PC-3 (cell line): ENCODE measurements at regions not wholly inside any gene's neighbourhood (a gene's known extent, or its start where the extent isn't known, plus 50 kb on each side); places are given as distances from the start of the nearest gene placed in this dataset.

ENCODE experiments used
- ATAC-seq: fragments of 200-7000 bp; cut with Tn5 transposase; 2 replicates; pipeline ENCODE4 v1.9.1; 2020; ENCODE audit warnings: mild to moderate bottlenecking, moderate library complexity
- BruUV-seq: library from RNA; stranded (reverse); fragments of 400-500 nt; replicated peaks from 2 replicates; lab custom pipeline; 2021; lab: Mats Ljungman, UMichigan
- CTCF ChIA-PET: fragments of 300-600 bp; sonication (Branson Sonifier 250); formaldehyde crosslinking; loops from one replicate; lab custom pipeline; 2022; ENCODE audit warnings: antibody characterized with exemption; lab: Charles Lee
- POLR2A ChIA-PET: fragments of 300-600 bp; sonication (Branson Sonifier 250); formaldehyde crosslinking; loops from one replicate; lab custom pipeline; 2022; ENCODE audit warnings: antibody characterized with exemption; ENCODE audit not compliant: unreplicated experiment; lab: Charles Lee
- DNase-seq: peaks from one replicate; pipeline ENCODE4 v3.0.0-alpha.2; 2015
- H2AFZ ChIP-seq: fragments of 300-600 bp; sonication (generic); 2 replicates; pipeline ENCODE4 v1.6.0; 2016; ENCODE audit warnings: antibody characterized with exemption, low read length
- H3F3A ChIP-seq: fragments of 300-600 bp; sonication (generic); one replicate; pipeline ENCODE4 v1.6.0; 2017; ENCODE audit warnings: antibody characterized with exemption, low read length, control low read depth, mild to moderate bottlenecking; ENCODE audit not compliant: unreplicated experiment
- H3K27ac ChIP-seq: fragments of 300-600 bp; sonication (generic); 2 replicates; pipeline ENCODE4 v1.5.1; 2016; ENCODE audit warnings: mild to moderate bottlenecking, low read length
- H3K27me3 ChIP-seq: fragments of 300-600 bp; sonication (generic); 2 replicates; pipeline ENCODE4 v1.6.1; 2016; ENCODE audit warnings: low read length, mixed read lengths
- H3K36me3 ChIP-seq: fragments of 300-600 bp; sonication (generic); 2 replicates; pipeline ENCODE4 v1.6.1; 2016; ENCODE audit warnings: low read depth, mixed run types, low read length, mixed read lengths
- H3K4me1 ChIP-seq: fragments of 300-600 bp; sonication (generic); 2 replicates; pipeline ENCODE4 v1.5.1; 2016; ENCODE audit warnings: low read length; ENCODE audit not compliant: insufficient read depth
- H3K4me2 ChIP-seq: fragments of 300-600 bp; sonication (generic); 2 replicates; pipeline ENCODE4 v1.6.0; 2016; ENCODE audit warnings: low read length
- H3K4me3 ChIP-seq: fragments of 300-600 bp; sonication (generic); 2 replicates; pipeline ENCODE4 v1.5.1; 2016; ENCODE audit warnings: mild to moderate bottlenecking, low read length, mixed read lengths
- H3K79me2 ChIP-seq: fragments of 300-600 bp; sonication (generic); 2 replicates; pipeline ENCODE4 v1.6.1; 2017; ENCODE audit warnings: low read length, mixed read lengths
- H3K9ac ChIP-seq: fragments of 300-600 bp; sonication (generic); 2 replicates; pipeline ENCODE4 v1.6.0; 2016; ENCODE audit warnings: mild to moderate bottlenecking, low read length
- H3K9me2 ChIP-seq: fragments of 300-600 bp; sonication (generic); replicated peaks from 2 replicates; pipeline ENCODE4 v1.6.1; 2016; ENCODE audit warnings: mixed run types, low read length, mixed read lengths
- H3K9me3 ChIP-seq: fragments of 300-600 bp; sonication (generic); 2 replicates; pipeline ENCODE4 v1.6.1; 2016; ENCODE audit warnings: low read length, mixed read lengths
- H4K20me1 ChIP-seq: fragments of 300-600 bp; sonication (generic); 2 replicates; pipeline ENCODE4 v1.6.1; 2016; ENCODE audit warnings: low read length, mixed read lengths
- EZH2 ChIP-seq: fragments of 300-600 bp; sonication (generic); IDR thresholded peaks from one replicate; pipeline ENCODE4 v1.6.1; 2017; ENCODE audit warnings: antibody characterized with exemption, mild to moderate bottlenecking, low read length; ENCODE audit not compliant: unreplicated experiment
- EZH2phosphoT487 ChIP-seq: fragments of 300-600 bp; sonication (generic); IDR thresholded peaks from 2 replicates; pipeline ENCODE4 v1.6.1; 2018; ENCODE audit warnings: mild to moderate bottlenecking, antibody characterized with exemption, low read length, borderline replicate concordance
- intact Hi-C: fragments of 100-400 bp; cut with micrococcal nuclease; formaldehyde crosslinking; loops from 2 replicates; pipeline ENCODE4 v1.9.0; 2023
- TF ChIP-seq, protein P1 (sequence below): fragments of 300-600 bp; sonication (generic); conservative IDR thresholded peaks from 2 replicates; pipeline ENCODE4 v1.5.1; 2017; ENCODE audit warnings: antibody characterized with exemption, low read depth, mild to moderate bottlenecking, low read length

GRCh38 chr7:13839063-13839462 is 150.4 kb downstream of the ETV1 start:
- H3K4me2 ChIP-seq: peak overlapping the region; percentile 17
- H2AFZ ChIP-seq: 0 out of 2 replicates have a peak overlapping the region, but pooled peaks have one; percentile 14
- H3K79me2 ChIP-seq: no peaks in the 10 kb centered on the region
- ChIA-PET POLR2A (interaction anchor here (0.8 kb wide), 1 partner anchor 96 kb away, joined by 3 read pairs; no protein-coding TSS in a partner anchor), CTCF (no interaction called here)
- TF ChIP-seq EZH2phosphoT487: no peak
- TF ChIP-seq, protein P1, sequence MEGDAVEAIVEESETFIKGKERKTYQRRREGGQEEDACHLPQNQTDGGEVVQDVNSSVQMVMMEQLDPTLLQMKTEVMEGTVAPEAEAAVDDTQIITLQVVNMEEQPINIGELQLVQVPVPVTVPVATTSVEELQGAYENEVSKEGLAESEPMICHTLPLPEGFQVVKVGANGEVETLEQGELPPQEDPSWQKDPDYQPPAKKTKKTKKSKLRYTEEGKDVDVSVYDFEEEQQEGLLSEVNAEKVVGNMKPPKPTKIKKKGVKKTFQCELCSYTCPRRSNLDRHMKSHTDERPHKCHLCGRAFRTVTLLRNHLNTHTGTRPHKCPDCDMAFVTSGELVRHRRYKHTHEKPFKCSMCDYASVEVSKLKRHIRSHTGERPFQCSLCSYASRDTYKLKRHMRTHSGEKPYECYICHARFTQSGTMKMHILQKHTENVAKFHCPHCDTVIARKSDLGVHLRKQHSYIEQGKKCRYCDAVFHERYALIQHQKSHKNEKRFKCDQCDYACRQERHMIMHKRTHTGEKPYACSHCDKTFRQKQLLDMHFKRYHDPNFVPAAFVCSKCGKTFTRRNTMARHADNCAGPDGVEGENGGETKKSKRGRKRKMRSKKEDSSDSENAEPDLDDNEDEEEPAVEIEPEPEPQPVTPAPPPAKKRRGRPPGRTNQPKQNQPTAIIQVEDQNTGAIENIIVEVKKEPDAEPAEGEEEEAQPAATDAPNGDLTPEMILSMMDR: no peak
- TF ChIP-seq EZH2: no peak
- peak overlapping the region; percentile 46 for H3K9ac ChIP-seq
- no peaks in the 10 kb centered on the region for H3K36me3 ChIP-seq
- H3K4me1 ChIP-seq: peaks cover 10% of the 10 kb centered on the region
- intact Hi-C loops: loop anchor here (1.0 kb wide), 1 partner anchor 8 kb away; no protein-coding TSS in a partner anchor
- H3F3A ChIP-seq: no peaks in the 10 kb centered on the region
- BruUV-seq: no TSS peak
- H3K27ac ChIP-seq: peak overlapping the region; percentile 68
- DNase-seq (peak; percentile 32), ATAC-seq (peak; percentile 88)
- no peaks in the 10 kb centered on the region for H3K9me3 ChIP-seq
- no peaks in the 10 kb centered on the region for H4K20me1 ChIP-seq
- H3K4me3 ChIP-seq: no peak overlapping the region
- no peaks in the 10 kb centered on the region for H3K27me3 ChIP-seq
- no peaks in the 10 kb centered on the region for H3K9me2 ChIP-seq
